HG03520 (cell line): ENCODE measurements at regions not wholly inside any gene's neighbourhood (a gene's known extent, or its start where the extent isn't known, plus 50 kb on each side); places are given as distances from the start of the nearest gene placed in this dataset.
"Not testable (repeated sequence)": the region's sequence is repeated elsewhere in the genome, so short reads cannot be mapped to it uniquely, and the experiment has no call there.

Experiments used
- ATAC-seq: cut with Tn5 transposase; IDR thresholded peaks from one replicate; pipeline ENCODE4 v1.9.1; 2021; ENCODE audit warnings: mild to moderate bottlenecking, moderate library complexity; ENCODE audit not compliant: unreplicated experiment

DNA sequence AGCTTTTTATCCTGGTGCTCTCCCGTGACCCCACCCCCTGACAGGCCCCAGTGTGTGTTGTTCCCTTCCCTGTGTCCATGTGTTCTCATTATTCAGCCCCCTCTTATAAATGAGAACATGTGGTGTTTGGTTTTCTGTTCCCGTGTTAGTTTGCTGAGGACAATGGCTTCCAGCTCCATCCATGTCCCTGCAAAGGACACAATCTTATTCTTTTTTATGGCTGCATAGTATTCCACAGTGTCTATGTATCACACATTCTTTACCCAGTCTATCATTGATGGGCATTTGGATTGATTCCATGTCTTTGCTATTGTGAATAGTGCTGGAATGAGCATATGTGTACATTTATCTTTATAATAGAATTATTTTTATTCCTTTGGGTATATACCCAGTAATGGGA lies 360.5 kb downstream of the GATA3 start:
- ATAC-seq = not testable (repeated sequence)

- peak; percentile 87 for ATAC-seq
Measured at GRCh38 chr10:8416192-8416701, 361.8 kb downstream of the GATA3 start.

- peak; percentile 26 for ATAC-seq
Measured at GRCh38 chr10:8416760-8417159, 362.3 kb downstream of the GATA3 start.

- ATAC-seq = no peak
Measured at GRCh38 chr10:8417631-8418030, 363.1 kb downstream of the GATA3 start.

DNA sequence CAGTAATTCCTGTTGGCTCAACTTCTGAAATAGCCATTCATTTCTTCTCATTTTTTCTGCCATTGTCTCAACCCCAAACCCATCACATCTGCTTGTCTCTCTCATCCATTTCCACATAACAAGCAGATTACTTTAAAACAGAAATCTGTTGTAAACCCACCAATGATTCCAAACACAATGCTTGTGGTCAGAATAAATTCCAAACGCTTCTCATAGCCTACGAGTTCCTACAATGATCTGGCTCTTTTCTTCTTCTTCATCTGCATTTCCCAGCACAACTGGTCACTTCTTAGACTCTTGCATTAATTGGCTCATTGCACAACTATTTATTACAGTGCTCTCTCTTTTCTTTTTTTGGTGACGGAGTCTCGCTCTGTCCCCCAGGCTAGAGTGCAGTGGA lies 364.1 kb downstream of the GATA3 start:
- ATAC-seq = no peak

DNA sequence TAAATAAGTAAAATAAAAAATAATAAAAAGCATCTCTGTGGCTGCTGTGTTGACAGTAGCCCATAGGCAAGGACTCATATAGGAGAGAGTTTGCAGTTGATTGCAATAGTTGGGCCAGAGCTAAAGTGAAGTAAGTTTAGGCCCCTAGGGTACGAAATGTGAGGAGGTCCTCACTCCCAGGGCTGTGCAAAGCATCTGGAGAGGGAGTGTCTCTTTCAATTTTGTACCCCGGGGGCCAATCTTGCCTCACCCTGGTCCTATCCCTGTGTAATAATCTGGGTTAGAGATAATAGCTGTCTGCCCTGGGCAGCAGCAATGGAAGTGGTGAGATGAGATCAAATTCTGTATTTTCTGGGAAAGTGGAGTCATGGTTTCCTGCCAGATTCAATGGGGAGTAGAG lies 365.7 kb downstream of the GATA3 start:
- no peak for ATAC-seq

DNA sequence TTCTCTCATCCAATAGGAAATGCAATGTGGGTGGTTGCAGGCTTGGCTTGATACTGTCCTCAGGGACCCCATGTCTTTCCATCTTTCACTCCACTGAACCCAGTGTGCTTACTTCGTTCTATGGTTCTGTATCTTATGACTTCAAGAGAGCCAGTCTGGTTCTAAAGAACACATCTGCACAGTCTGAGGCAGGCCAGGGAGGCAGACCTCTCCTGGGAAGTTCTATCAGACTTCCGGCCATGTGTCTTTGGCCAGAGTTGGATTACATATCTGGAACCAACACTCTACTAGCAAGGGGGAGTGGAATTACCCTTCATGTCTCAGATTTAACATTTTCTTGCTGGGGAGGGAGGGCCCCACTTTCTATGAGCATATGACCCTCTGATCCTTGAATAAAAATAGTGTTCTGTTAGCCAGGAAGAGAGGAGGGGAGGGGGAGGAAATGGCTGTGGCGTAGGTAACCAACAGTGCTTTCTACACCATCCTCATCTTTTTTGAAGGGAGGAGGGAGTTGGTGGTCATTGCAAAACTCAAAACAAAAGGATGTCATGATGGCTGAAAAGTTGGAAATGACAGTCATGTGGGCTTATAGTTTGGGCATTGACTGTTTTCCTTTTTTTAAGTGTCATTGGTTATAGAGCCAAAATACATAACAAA lies 370.2 kb downstream of the GATA3 start:
- no peak for ATAC-seq

GRCh38 chr10:8428654-8429053 lies 374.2 kb downstream of the GATA3 start:
- ATAC-seq = no peak

DNA sequence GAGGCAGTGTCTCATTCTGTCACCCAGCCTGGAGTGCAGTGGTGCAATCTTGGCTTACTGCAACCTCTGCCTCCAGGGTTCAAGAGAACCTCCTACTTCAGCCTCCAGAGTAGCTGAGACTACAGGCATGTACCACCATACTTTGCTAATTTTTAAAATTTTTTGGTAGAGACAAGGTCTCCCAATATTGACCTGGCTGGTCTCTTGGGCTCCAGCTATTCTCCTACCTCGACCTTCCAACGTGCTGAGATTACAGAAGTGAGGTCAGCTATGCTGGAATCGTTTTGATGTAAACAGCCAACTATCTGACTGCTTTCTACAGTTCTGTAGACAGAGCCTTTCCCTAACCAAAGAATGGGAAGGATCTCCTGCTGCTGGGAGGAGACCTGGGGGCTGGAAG lies 375.8 kb downstream of the GATA3 start:
- ATAC-seq = no peak

DNA sequence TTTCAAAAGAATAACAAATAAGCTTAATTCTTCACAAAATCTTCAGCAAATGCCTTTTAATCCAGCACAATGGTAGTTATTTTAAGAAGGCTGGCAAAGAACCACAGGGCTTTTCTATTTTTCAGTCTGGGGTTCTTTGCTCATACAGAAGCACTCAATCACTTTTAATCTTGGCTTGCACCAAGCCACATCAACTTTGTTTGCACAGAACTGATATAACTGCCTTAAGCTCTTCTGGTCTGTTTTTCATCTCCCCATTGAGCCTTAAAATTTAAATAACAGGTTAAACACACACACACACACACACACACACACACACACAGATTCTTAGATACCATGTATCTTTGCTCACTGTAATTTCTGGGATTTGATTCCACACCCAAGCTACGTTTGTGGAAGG lies 377.0 kb downstream of the GATA3 start:
- ATAC-seq = no peak

GRCh38 chr10:8435186-8436055 lies 380.9 kb downstream of the GATA3 start:
- no peak for ATAC-seq

GRCh38 chr10:8437896-8438295 lies 383.4 kb downstream of the GATA3 start:
- ATAC-seq = no peak

- ATAC-seq = no peak
Measured at GRCh38 chr10:8438603-8439002, 384.1 kb downstream of the GATA3 start.

DNA sequence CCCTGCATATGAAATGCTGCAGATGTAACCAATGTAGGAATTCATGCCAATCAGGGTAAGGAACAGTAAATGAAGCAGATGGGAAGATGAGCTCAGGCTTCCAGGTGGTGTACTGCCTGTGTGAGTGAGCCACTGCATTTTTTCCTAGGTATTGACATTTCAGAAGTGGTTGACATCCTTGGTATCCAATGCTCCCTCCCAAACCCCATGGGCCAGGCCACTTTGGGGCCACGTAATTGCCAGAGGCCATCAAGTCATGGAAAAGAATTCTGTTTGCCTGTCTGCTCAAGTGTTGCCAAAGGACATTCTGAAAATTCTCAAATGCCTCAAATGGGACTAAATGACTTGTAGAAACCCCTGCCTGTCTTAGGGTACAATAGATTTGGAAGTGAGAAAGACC lies 384.6 kb downstream of the GATA3 start:
- no peak for ATAC-seq

DNA sequence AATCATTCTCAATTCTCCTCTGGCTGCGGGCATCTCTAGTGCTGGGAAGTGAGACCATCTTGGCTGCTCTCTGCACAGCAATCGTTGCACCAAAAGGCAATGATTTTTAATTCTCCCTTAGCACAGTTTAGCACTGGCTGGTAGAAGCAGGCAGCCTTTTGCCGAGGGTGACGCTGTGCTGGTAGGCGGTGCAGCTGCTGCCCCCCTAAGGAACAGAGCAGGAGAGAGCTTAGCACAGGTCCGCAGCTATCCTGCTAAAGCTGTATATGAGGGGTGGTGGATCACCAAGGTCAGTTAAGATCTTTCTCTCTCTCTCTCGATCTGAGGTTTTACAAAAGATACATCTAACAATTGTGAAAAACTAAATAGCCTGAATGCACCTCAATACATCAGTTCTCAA lies 390.1 kb downstream of the GATA3 start:
- ATAC-seq = no peak

- no peak for ATAC-seq
Measured at GRCh38 chr10:8445353-8445752, 390.9 kb downstream of the GATA3 start.

GRCh38 chr10:8449909-8450308 lies 395.4 kb downstream of the GATA3 start:
- ATAC-seq = no peak

GRCh38 chr10:8453587-8453986 lies 399.1 kb downstream of the GATA3 start:
- ATAC-seq = no peak

DNA sequence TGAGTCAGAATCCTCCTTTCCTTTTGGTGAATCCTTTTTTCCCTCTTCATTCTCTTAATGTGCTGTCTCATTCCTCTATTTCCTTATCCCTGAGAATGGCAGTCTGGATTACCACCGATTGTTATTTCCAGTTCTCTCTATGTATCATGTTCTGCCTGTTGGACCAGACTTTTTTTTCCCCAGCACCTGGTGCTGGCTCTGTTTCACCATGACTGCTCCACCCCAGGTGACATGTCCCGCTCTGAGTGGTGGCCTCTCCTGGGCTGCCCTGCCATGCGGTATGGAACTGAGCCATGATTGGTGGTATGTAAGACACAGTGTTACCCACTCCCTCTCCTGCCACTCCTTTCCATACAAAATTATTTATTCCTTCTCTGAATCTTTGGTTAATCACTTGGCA lies 399.9 kb downstream of the GATA3 start:
- ATAC-seq = no peak

- no peak for ATAC-seq
Measured at GRCh38 chr10:8455181-8455580, 400.7 kb downstream of the GATA3 start.

GRCh38 chr10:8456386-8456785 lies 401.9 kb downstream of the GATA3 start:
- no peak for ATAC-seq

GRCh38 chr10:8460626-8461025 lies 406.1 kb downstream of the GATA3 start:
- no peak for ATAC-seq
